ENCODE measurements at regions not wholly inside any gene's neighbourhood (a gene's known extent, or its start where the extent isn't known, plus 50 kb on each side); places are given as distances from the start of the nearest gene placed in this dataset.

GRCh38 chr7:54946764-54947163, 72.1 kb upstream of the EGFR start:
- Histone ChIP-seq H3K23ac (ENCODE audit: low read depth, low read length) (no peak overlapping the region), H3K4ac (ENCODE audit: low read depth, low read length) (no peak overlapping the region), H3K36me3 (ENCODE audit: control insufficient read depth, insufficient read depth, low read length) (no peaks in the 10 kb centered on the region), H2BK120ac (ENCODE audit: low read depth, low read length) (no peak overlapping the region), H3K4me3 (ENCODE audit: insufficient read depth, low read depth, low read length) (no peak overlapping the region), H2BK5ac (ENCODE audit: low read depth, low read length, poor library complexity, severe bottlenecking) (no peak overlapping the region), H2AFZ (replicated peaks; ENCODE audit: low read length, poor library complexity) (no peak overlapping the region), H3K9ac (ENCODE audit: low read depth, low read length) (no peak overlapping the region), H3K18ac (ENCODE audit: low read depth, low read length) (no peak overlapping the region), H3K14ac (replicated peaks; ENCODE audit: low read depth, low read length) (no peak overlapping the region), H4K8ac (ENCODE audit: low read depth in 2 of 2, low read length in 2 of 2) (no peak overlapping the region), H3K27ac (ENCODE audit: insufficient read depth, low read length) (no peak overlapping the region), H3K27me3 (ENCODE audit: control insufficient read depth, insufficient read depth, low read length) (no peaks in the 10 kb centered on the region), H3K56ac (ENCODE audit: extremely low read depth, insufficient read depth, low read length) (no peak overlapping the region), H3K9me1 (ENCODE audit: insufficient read depth, low read length) (no peaks in the 10 kb centered on the region), H2AK9ac (replicated peaks; ENCODE audit: low read depth, low read length, poor library complexity) (no peak overlapping the region), H4K5ac (ENCODE audit: low read depth, low read length) (no peak overlapping the region), H4K20me1 (ENCODE audit: insufficient read depth, low read length) (no peaks in the 10 kb centered on the region), H2AK5ac (ENCODE audit: low read depth, low read length) (no peak overlapping the region), H2BK15ac (ENCODE audit: low read depth, low read length) (no peak overlapping the region), H3K9me3 (ENCODE audit: control insufficient read depth, insufficient read depth, low read length) (no peaks in the 10 kb centered on the region), H3K4me2 (ENCODE audit: low read depth, low read length) (no peak overlapping the region), H2BK20ac (ENCODE audit: low read depth, low read length) (no peak overlapping the region), H3K4me1 (ENCODE audit: control insufficient read depth, insufficient read depth, low read length) (peaks cover 2% of the 10 kb centered on the region), H3K79me1 (ENCODE audit: low read depth in 1 of 2, low read length in 2 of 2) (no peaks in the 10 kb centered on the region), H4K91ac (ENCODE audit: insufficient read depth, low read depth, low read length) (no peak overlapping the region)
- intact Hi-C loops (cut with micrococcal nuclease), result no loop called here
- in situ Hi-C loops (cut with MboI; ENCODE audit: low sequenced_read_pairs), result no loop called here
- no TSS peak for BruUV-seq (replicated peaks)
- CTCF ChIA-PET, result interaction anchor here (0.6 kb wide), 1 partner anchor 19 kb away, joined by 3 read pairs; no protein-coding TSS in a partner anchor
- TF ChIP-seq CHD1 (IDR thresholded peaks at IDR 0.05; ENCODE audit: low read depth, low read length), result no peak
- no peak for TF ChIP-seq CEBPB (IDR thresholded peaks at IDR 0.05; ENCODE audit: low read depth, low read length)
- no peak for TF ChIP-seq BHLHE40 (IDR thresholded peaks at IDR 0.05; ENCODE audit: low read depth, low read length)
- TF ChIP-seq MXI1 (IDR thresholded peaks at IDR 0.05; ENCODE audit: borderline replicate concordance, low read depth, low read length), result no peak
- TF ChIP-seq RAD21 (IDR thresholded peaks at IDR 0.05; ENCODE audit: low read length), result no peak
- no peak for TF ChIP-seq RCOR1 (IDR thresholded peaks at IDR 0.05; ENCODE audit: insufficient replicate concordance, low read length)
- no peak for TF ChIP-seq USF2 (IDR thresholded peaks at IDR 0.05; ENCODE audit: low read depth, low read length)
- DNase-seq, result no peak
- no CpG with 5 or more reads among the region's 3 CpGs for WGBS, 2 experiments (ENCODE audit: extremely low coverage in 2 of 2, insufficient read length in 1 of 2)
- POLR2A ChIA-PET (ENCODE audit: unreplicated experiment), result no interaction called here
- dilution Hi-C loops (cut with HindIII; ENCODE audit: low sequenced_read_pairs, unreplicated experiment), result no loop called here
- ATAC-seq (ENCODE audit: low read depth), result no peak

Measured in IMR-90 (cell line).